Endothelial cell of umbilical vein (primary cell): ENCODE measurements at regions not wholly inside any gene's neighbourhood (a gene's known extent, or its start where the extent isn't known, plus 50 kb on each side); places are given as distances from the start of the nearest gene placed in this dataset.

Experiments
- CTCF ChIP-seq, 2 donors: IDR thresholded peaks; 1 replicate in 1 of 2; 2 replicates in 1 of 2; pipeline ENCODE4 v1.5.1; 2011; ENCODE audit warnings: low read length in 2 of 2, mild to moderate bottlenecking in 2 of 2, moderate library complexity in 2 of 2, control low read depth in 1 of 2, inconsistent platforms in 1 of 2, low read depth in 1 of 2; ENCODE audit not compliant: insufficient read depth in 1 of 2; ENCODE audit errors: extremely low read depth in 1 of 2
- EZH2 ChIP-seq: IDR thresholded peaks from 2 replicates; pipeline ENCODE4 v1.6.1; 2012; ENCODE audit warnings: borderline replicate concordance, low read depth, mild to moderate bottlenecking, moderate library complexity, low read length, inconsistent platforms; ENCODE audit not compliant: severe bottlenecking

- no peak for TF ChIP-seq EZH2
- TF ChIP-seq CTCF (IDR thresholded peaks at IDR 0.05; ENCODE audit: extremely low read depth in 1 of 2, insufficient read depth in 1 of 2, low read depth in 1 of 2, low read length in 2 of 2): no peak
These were observed 89.3 kb downstream of the ZNF648 start for GRCh38 chr1:181972256-181972655.
